HEK293T (cell line): ENCODE measurements at regions not wholly inside any gene's neighbourhood (a gene's known extent, or its start where the extent isn't known, plus 50 kb on each side); places are given as distances from the start of the nearest gene placed in this dataset.

Source experiments
- CTBP1 ChIP-seq: fragments of 450-650 bp; IDR thresholded peaks from 2 replicates; pipeline ENCODE4 v1.6.1; 2016; ENCODE audit warnings: borderline replicate concordance
- ELF4 ChIP-seq: fragments of 450-650 bp; IDR thresholded peaks from 2 replicates; pipeline ENCODE4 v1.6.1; 2017; ENCODE audit warnings: antibody characterized with exemption
- FOXA1 ChIP-seq: fragments of 450-650 bp; IDR thresholded peaks from 2 replicates; pipeline ENCODE4 v1.6.1; 2016; ENCODE audit warnings: mild to moderate bottlenecking
- FOXK2 ChIP-seq: fragments of 450-650 bp; IDR thresholded peaks from 2 replicates; pipeline ENCODE4 v1.6.1; 2016; ENCODE audit warnings: mild to moderate bottlenecking
- HDGF ChIP-seq: fragments of 450-650 bp; IDR thresholded peaks from 2 replicates; pipeline ENCODE4 v1.6.1; 2017; ENCODE audit warnings: antibody characterized with exemption, borderline replicate concordance
- LEF1 ChIP-seq: fragments of 450-650 bp; IDR thresholded peaks from 2 replicates; pipeline ENCODE4 v1.6.1; 2017; ENCODE audit warnings: mild to moderate bottlenecking, borderline replicate concordance
- PKNOX1 ChIP-seq: fragments of 450-650 bp; IDR thresholded peaks from 2 replicates; pipeline ENCODE4 v1.6.1; 2016
- SP1 ChIP-seq: fragments of 450-650 bp; IDR thresholded peaks from 2 replicates; pipeline ENCODE4 v1.6.1; 2017
- SUZ12 ChIP-seq: fragments of 450-650 bp; IDR thresholded peaks from 2 replicates; pipeline ENCODE4 v1.6.1; 2016; ENCODE audit warnings: mild to moderate bottlenecking
- TARDBP ChIP-seq: fragments of 450-650 bp; IDR thresholded peaks from 2 replicates; pipeline ENCODE4 v1.6.1; 2016
- ZNF384 ChIP-seq: fragments of 450-650 bp; IDR thresholded peaks from 2 replicates; pipeline ENCODE4 v1.6.1; 2016

GRCh38 chr5:87210743-87211142 is 56.9 kb upstream of the RASA1 start:
- TF ChIP-seq TARDBP, result no peak
- TF ChIP-seq SP1, result no peak
- TF ChIP-seq SUZ12, result no peak
- no peak for TF ChIP-seq FOXA1
- no peak for TF ChIP-seq ELF4
- no peak for TF ChIP-seq LEF1
- no peak for TF ChIP-seq HDGF
- no peak for TF ChIP-seq PKNOX1
- TF ChIP-seq FOXK2, result no peak
- no peak for TF ChIP-seq ZNF384
- TF ChIP-seq CTBP1, result no peak
